ENCODE measurements at regions not wholly inside any gene's neighbourhood (a gene's known extent, or its start where the extent isn't known, plus 50 kb on each side); places are given as distances from the start of the nearest gene placed in this dataset.
"Not testable (repeated sequence)": the region's sequence is repeated elsewhere in the genome, so short reads cannot be mapped to it uniquely, and the experiment has no call there.

GRCh38 chr4:169898095-169898494 lies 128.1 kb downstream of the MFAP3L start:
- no peak for DNase-seq

- DNase-seq, result not testable (repeated sequence)
Measured at GRCh38 chr4:169894767-169895166, 131.4 kb downstream of the MFAP3L start.

- DNase-seq, result no peak
Measured at GRCh38 chr4:169885893-169886292, 128.1 kb upstream of the HPF1 start.

GRCh38 chr4:169881769-169882168 lies 124.0 kb upstream of the HPF1 start:
- no peak for DNase-seq

- DNase-seq, result peak in 1 of 56 donors; percentile 9
Measured at GRCh38 chr4:169870507-169870906, 112.8 kb upstream of the HPF1 start.

- DNase-seq, result no peak
Measured at GRCh38 chr4:169869490-169869889, 111.7 kb upstream of the HPF1 start.

GRCh38 chr4:169861593-169861992 lies 103.8 kb upstream of the HPF1 start:
- no peak for DNase-seq

GRCh38 chr4:169859366-169860216 lies 101.8 kb upstream of the HPF1 start:
- no peak for DNase-seq

GRCh38 chr4:169854090-169854489 lies 96.3 kb upstream of the HPF1 start:
- DNase-seq, result no peak

- no peak for DNase-seq
Measured at GRCh38 chr4:169852481-169852880, 94.7 kb upstream of the HPF1 start.

GRCh38 chr4:169851750-169852149 lies 94.0 kb upstream of the HPF1 start:
- no peak for DNase-seq

GRCh38 chr4:169849456-169849855 lies 91.7 kb upstream of the HPF1 start:
- DNase-seq, result no peak

- DNase-seq, result no peak
Measured at GRCh38 chr4:169848018-169848417, 90.3 kb upstream of the HPF1 start.

- DNase-seq, result no peak
Measured at GRCh38 chr4:169847171-169847570, 89.4 kb upstream of the HPF1 start.

- DNase-seq, result no peak
Measured at GRCh38 chr4:169846396-169846795, 88.7 kb upstream of the HPF1 start.

- no peak for DNase-seq
Measured at GRCh38 chr4:169841776-169842175, 84.0 kb upstream of the HPF1 start.

- no peak for DNase-seq
Measured at GRCh38 chr4:169840554-169840953, 82.8 kb upstream of the HPF1 start.

- not testable (repeated sequence) for DNase-seq
Measured at GRCh38 chr4:169828329-169828728, 70.6 kb upstream of the HPF1 start.

- DNase-seq, result no peak
Measured at GRCh38 chr4:169826634-169827187, 69.0 kb upstream of the HPF1 start.

GRCh38 chr4:169823685-169824084 lies 65.9 kb upstream of the HPF1 start:
- DNase-seq, result peak in 1 of 56 donors; percentile 3

GRCh38 chr4:169821402-169821801 lies 63.7 kb upstream of the HPF1 start:
- DNase-seq, result no peak

- no peak for DNase-seq
Measured at GRCh38 chr4:169818063-169818679, 60.4 kb upstream of the HPF1 start.

GRCh38 chr4:169815606-169816005 lies 57.9 kb upstream of the HPF1 start:
- no peak for DNase-seq
